ENCODE measurements at regions not wholly inside any gene's neighbourhood (a gene's known extent, or its start where the extent isn't known, plus 50 kb on each side); places are given as distances from the start of the nearest gene placed in this dataset.

GRCh38 chr5:5883146-5883545, 460.7 kb downstream of the ICE1 start:
- Histone ChIP-seq H3K9me3 (ENCODE audit: control insufficient read depth, insufficient read depth, low read length) (no peaks in the 10 kb centered on the region), H3K4me3 (ENCODE audit: low read length) (no peak overlapping the region), H3K27me3 (ENCODE audit: control insufficient read depth, insufficient read depth, low read length) (no peaks in the 10 kb centered on the region), H3K36me3 (ENCODE audit: control insufficient read depth, insufficient read depth, low read length) (no peaks in the 10 kb centered on the region), H3K27ac (ENCODE audit: low read length) (no peak overlapping the region), H3K4me1 (ENCODE audit: control insufficient read depth, insufficient read depth, low read length) (no peaks in the 10 kb centered on the region)
- no peaks in the 10 kb centered on the region for H3K4me1 Mint-ChIP-seq
- peaks cover 0 to 3% of the 10 kb centered on the region in 2 donors for H3K9me3 Mint-ChIP-seq
- no peaks in the 10 kb centered on the region for H3K36me3 Mint-ChIP-seq
- DNase-seq (no peak), ATAC-seq (no peak)
- H3K27ac Mint-ChIP-seq = no peak overlapping the region
- peaks cover 0 to 3% of the 10 kb centered on the region in 2 donors for H3K27me3 Mint-ChIP-seq (ENCODE audit: low read depth in 2 of 2)
- intact Hi-C loops (cut with micrococcal nuclease) = no loop called here
- WGBS (ENCODE audit: insufficient coverage) = 68% methylated on average over 5 of the region's 5 CpGs
- H3K4me3 Mint-ChIP-seq = no peak overlapping the region
- TF ChIP-seq, protein P1, sequence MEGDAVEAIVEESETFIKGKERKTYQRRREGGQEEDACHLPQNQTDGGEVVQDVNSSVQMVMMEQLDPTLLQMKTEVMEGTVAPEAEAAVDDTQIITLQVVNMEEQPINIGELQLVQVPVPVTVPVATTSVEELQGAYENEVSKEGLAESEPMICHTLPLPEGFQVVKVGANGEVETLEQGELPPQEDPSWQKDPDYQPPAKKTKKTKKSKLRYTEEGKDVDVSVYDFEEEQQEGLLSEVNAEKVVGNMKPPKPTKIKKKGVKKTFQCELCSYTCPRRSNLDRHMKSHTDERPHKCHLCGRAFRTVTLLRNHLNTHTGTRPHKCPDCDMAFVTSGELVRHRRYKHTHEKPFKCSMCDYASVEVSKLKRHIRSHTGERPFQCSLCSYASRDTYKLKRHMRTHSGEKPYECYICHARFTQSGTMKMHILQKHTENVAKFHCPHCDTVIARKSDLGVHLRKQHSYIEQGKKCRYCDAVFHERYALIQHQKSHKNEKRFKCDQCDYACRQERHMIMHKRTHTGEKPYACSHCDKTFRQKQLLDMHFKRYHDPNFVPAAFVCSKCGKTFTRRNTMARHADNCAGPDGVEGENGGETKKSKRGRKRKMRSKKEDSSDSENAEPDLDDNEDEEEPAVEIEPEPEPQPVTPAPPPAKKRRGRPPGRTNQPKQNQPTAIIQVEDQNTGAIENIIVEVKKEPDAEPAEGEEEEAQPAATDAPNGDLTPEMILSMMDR (IDR thresholded peaks at IDR 0.05) = no peak

GRCh38 chr5:5882706-5883105, 460.2 kb downstream of the ICE1 start:
- Histone ChIP-seq H3K9me3 (ENCODE audit: control insufficient read depth, insufficient read depth, low read length) (no peaks in the 10 kb centered on the region), H3K36me3 (ENCODE audit: control insufficient read depth, insufficient read depth, low read length) (no peaks in the 10 kb centered on the region), H3K4me3 (ENCODE audit: low read length) (no peak overlapping the region), H3K27me3 (ENCODE audit: control insufficient read depth, insufficient read depth, low read length) (no peaks in the 10 kb centered on the region), H3K4me1 (ENCODE audit: control insufficient read depth, insufficient read depth, low read length) (no peaks in the 10 kb centered on the region), H3K27ac (ENCODE audit: low read length) (no peak overlapping the region)
- DNase-seq (no peak), ATAC-seq (no peak)
- peaks cover 0 to 3% of the 10 kb centered on the region in 2 donors for H3K9me3 Mint-ChIP-seq
- intact Hi-C loops (cut with micrococcal nuclease) = no loop called here
- no peaks in the 10 kb centered on the region for H3K4me1 Mint-ChIP-seq
- H3K27me3 Mint-ChIP-seq (ENCODE audit: low read depth in 2 of 2) = peaks cover 3 to 4% of the 10 kb centered on the region in 2 donors
- H3K4me3 Mint-ChIP-seq = no peak overlapping the region
- WGBS (ENCODE audit: insufficient coverage) = 73% methylated on average over 4 of the region's 6 CpGs
- H3K36me3 Mint-ChIP-seq = no peaks in the 10 kb centered on the region
- TF ChIP-seq, protein P1 (IDR thresholded peaks at IDR 0.05) = no peak
- H3K27ac Mint-ChIP-seq = no peak overlapping the region

DNA sequence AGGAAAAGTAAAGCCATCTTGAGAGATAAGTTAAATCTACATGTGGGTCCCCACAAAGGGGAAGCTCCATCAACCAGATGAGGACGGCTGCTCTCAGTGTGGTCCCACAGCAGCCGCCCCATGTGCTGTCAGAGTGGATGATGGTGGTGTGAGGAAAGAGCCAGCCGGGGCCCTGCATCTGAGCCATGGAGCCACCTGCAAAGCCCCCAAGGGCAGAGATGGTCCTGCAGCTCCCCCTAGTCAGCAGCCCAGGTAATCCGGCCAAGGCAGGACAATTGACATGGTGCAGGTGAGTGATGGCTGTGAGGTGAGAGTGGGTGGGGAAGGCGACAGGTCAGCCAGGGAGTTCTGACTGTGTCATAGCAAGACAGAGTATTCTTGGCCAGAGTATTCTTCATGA, 458.8 kb downstream of the ICE1 start:
- WGBS (ENCODE audit: insufficient coverage) = 37% methylated on average over 5 of the region's 5 CpGs
- Mint-ChIP-seq H3K27me3 (ENCODE audit: low read depth in 2 of 2) (peaks cover 3 to 13% of the 10 kb centered on the region in 2 donors), H3K36me3 (no peaks in the 10 kb centered on the region), H3K4me3 (no peak overlapping the region), H3K9me3 (peaks cover 0 to 3% of the 10 kb centered on the region in 2 donors), H3K27ac (no peak overlapping the region), H3K4me1 (no peaks in the 10 kb centered on the region)
- no peak for ATAC-seq
- Histone ChIP-seq H3K36me3 (ENCODE audit: control insufficient read depth, insufficient read depth, low read length) (no peaks in the 10 kb centered on the region), H3K4me3 (ENCODE audit: low read length) (no peak overlapping the region), H3K27ac (ENCODE audit: low read length) (no peak overlapping the region), H3K27me3 (ENCODE audit: control insufficient read depth, insufficient read depth, low read length) (no peaks in the 10 kb centered on the region), H3K9me3 (ENCODE audit: control insufficient read depth, insufficient read depth, low read length) (no peaks in the 10 kb centered on the region), H3K4me1 (ENCODE audit: control insufficient read depth, insufficient read depth, low read length) (no peaks in the 10 kb centered on the region)
- TF ChIP-seq, protein P1 (IDR thresholded peaks at IDR 0.05) = no peak
- DNase-seq = no peak
- intact Hi-C loops (cut with micrococcal nuclease) = no loop called here

GRCh38 chr5:5880077-5880763, 457.7 kb downstream of the ICE1 start:
- Histone ChIP-seq H3K9me3 (ENCODE audit: control insufficient read depth, insufficient read depth, low read length) (no peaks in the 10 kb centered on the region), H3K27ac (ENCODE audit: low read length) (no peak overlapping the region), H3K27me3 (ENCODE audit: control insufficient read depth, insufficient read depth, low read length) (no peaks in the 10 kb centered on the region), H3K4me1 (ENCODE audit: control insufficient read depth, insufficient read depth, low read length) (no peaks in the 10 kb centered on the region), H3K4me3 (ENCODE audit: low read length) (no peak overlapping the region), H3K36me3 (ENCODE audit: control insufficient read depth, insufficient read depth, low read length) (no peaks in the 10 kb centered on the region)
- TF ChIP-seq, protein P1 (IDR thresholded peaks at IDR 0.05) = no peak
- Mint-ChIP-seq H3K4me3 (no peak overlapping the region), H3K36me3 (no peaks in the 10 kb centered on the region), H3K4me1 (no peaks in the 10 kb centered on the region), H3K27me3 (ENCODE audit: low read depth in 2 of 2) (peaks cover 6 to 15% of the 10 kb centered on the region in 2 donors), H3K27ac (no peak overlapping the region), H3K9me3 (peaks cover 3% of the 10 kb centered on the region in 2 donors)
- intact Hi-C loops (cut with micrococcal nuclease) = no loop called here
- 93% methylated on average over 9 of the region's 9 CpGs for WGBS (ENCODE audit: insufficient coverage)
- ATAC-seq (no peak), DNase-seq (no peak)
